T-helper 17 cell (primary cell): ENCODE measurements at regions not wholly inside any gene's neighbourhood (a gene's known extent, or its start where the extent isn't known, plus 50 kb on each side); places are given as distances from the start of the nearest gene placed in this dataset.

Experiments
- ATAC-seq: fragments of 150-1000 bp; cut with Tn5 transposase; 2 replicates; pipeline ENCODE4 v1.10.0; 2021; ENCODE audit warnings: mild to moderate bottlenecking, moderate library complexity
- DNase-seq, 3 donors: peaks; one replicate each; pipeline versions ENCODE4 v3.0.0 to v3.0.0-alpha.2; 2020 to 2021
- H3K9me3 ChIP-seq: one replicate; pipeline ENCODE4 v1.7.0; 2013; ENCODE audit warnings: low read length, mild to moderate bottlenecking; ENCODE audit not compliant: control insufficient read depth, poor library complexity, severe bottlenecking
- H3K27ac Mint-ChIP-seq: one replicate; pipeline ENCODE4 v1.8.0; 2022; ENCODE audit warnings: mild to moderate bottlenecking, moderate library complexity, mixed read lengths
- H3K27me3 Mint-ChIP-seq: one replicate; pipeline ENCODE4 v1.8.0; 2022; ENCODE audit warnings: mixed read lengths
- H3K36me3 Mint-ChIP-seq: one replicate; pipeline ENCODE4 v1.8.0; 2022; ENCODE audit warnings: low read depth, mixed read lengths
- H3K4me1 Mint-ChIP-seq: one replicate; pipeline ENCODE4 v1.8.0; 2022; ENCODE audit warnings: mild to moderate bottlenecking, mixed read lengths
- H3K4me3 Mint-ChIP-seq: one replicate; pipeline ENCODE4 v1.8.0; 2022; ENCODE audit warnings: mild to moderate bottlenecking, moderate library complexity, mixed read lengths

- DNase-seq (no peak), ATAC-seq (no peak)
- H3K36me3 Mint-ChIP-seq: peaks cover 2% of the 10 kb centered on the region
- no peak overlapping the region for H3K27ac Mint-ChIP-seq
- H3K9me3 ChIP-seq: no peaks in the 10 kb centered on the region
- no peak overlapping the region for H3K4me3 Mint-ChIP-seq
- peaks cover 56% of the 10 kb centered on the region for H3K27me3 Mint-ChIP-seq
- H3K4me1 Mint-ChIP-seq: no peaks in the 10 kb centered on the region
Observed at GRCh38 chr9:134509817-134510216, 131.8 kb upstream of the COL5A1 start.

- ATAC-seq: no peak
- Mint-ChIP-seq H3K4me3 (no peak overlapping the region), H3K36me3 (no peaks in the 10 kb centered on the region), H3K4me1 (no peaks in the 10 kb centered on the region), H3K27me3 (peaks cover 44% of the 10 kb centered on the region), H3K27ac (no peak overlapping the region)
- H3K9me3 ChIP-seq: no peaks in the 10 kb centered on the region
- no peak for DNase-seq
Observed at GRCh38 chr9:134514503-134514902, 127.1 kb upstream of the COL5A1 start.

- DNase-seq (no peak), ATAC-seq (no peak)
- no peaks in the 10 kb centered on the region for H3K4me1 Mint-ChIP-seq
- peaks cover 37% of the 10 kb centered on the region for H3K27me3 Mint-ChIP-seq
- no peaks in the 10 kb centered on the region for H3K9me3 ChIP-seq
- no peaks in the 10 kb centered on the region for H3K36me3 Mint-ChIP-seq
- no peak overlapping the region for H3K4me3 Mint-ChIP-seq
- H3K27ac Mint-ChIP-seq: no peak overlapping the region
Observed at GRCh38 chr9:134515026-134515821, 126.4 kb upstream of the COL5A1 start.

GRCh38 chr9:134516464-134516863 lies 125.1 kb upstream of the COL5A1 start:
- Mint-ChIP-seq H3K27me3 (peaks cover 34% of the 10 kb centered on the region), H3K27ac (no peak overlapping the region), H3K36me3 (no peaks in the 10 kb centered on the region), H3K4me1 (no peaks in the 10 kb centered on the region), H3K4me3 (no peak overlapping the region)
- ATAC-seq: no peak
- DNase-seq: no peak
- no peaks in the 10 kb centered on the region for H3K9me3 ChIP-seq

GRCh38 chr9:134517069-134517680 lies 124.4 kb upstream of the COL5A1 start:
- no peak for ATAC-seq
- Mint-ChIP-seq H3K27me3 (peaks cover 29% of the 10 kb centered on the region), H3K4me3 (no peak overlapping the region), H3K36me3 (no peaks in the 10 kb centered on the region), H3K4me1 (no peaks in the 10 kb centered on the region), H3K27ac (no peak overlapping the region)
- no peaks in the 10 kb centered on the region for H3K9me3 ChIP-seq
- DNase-seq: no peak

- H3K27me3 Mint-ChIP-seq: peaks cover 27% of the 10 kb centered on the region
- H3K36me3 Mint-ChIP-seq: no peaks in the 10 kb centered on the region
- DNase-seq: no peak
- H3K4me3 Mint-ChIP-seq: no peak overlapping the region
- no peak overlapping the region for H3K27ac Mint-ChIP-seq
- H3K9me3 ChIP-seq: no peaks in the 10 kb centered on the region
- H3K4me1 Mint-ChIP-seq: no peaks in the 10 kb centered on the region
- ATAC-seq: no peak
Observed at GRCh38 chr9:134518004-134518606, 123.5 kb upstream of the COL5A1 start.

GRCh38 chr9:134519375-134520070 lies 122.1 kb upstream of the COL5A1 start:
- H3K36me3 Mint-ChIP-seq: no peaks in the 10 kb centered on the region
- no peak overlapping the region for H3K4me3 Mint-ChIP-seq

GRCh38 chr9:134521817-134522501 lies 119.6 kb upstream of the COL5A1 start:
- no peak for DNase-seq
- Mint-ChIP-seq H3K4me3 (no peak overlapping the region), H3K4me1 (no peaks in the 10 kb centered on the region), H3K27ac (no peak overlapping the region), H3K27me3 (peaks cover 38% of the 10 kb centered on the region), H3K36me3 (no peaks in the 10 kb centered on the region)
- ATAC-seq: no peak
- H3K9me3 ChIP-seq: no peaks in the 10 kb centered on the region

More at GRCh38 chr9:134519375-134520070, 122.1 kb upstream of the COL5A1 start:
- ATAC-seq: no peak
- DNase-seq: no peak
- Mint-ChIP-seq H3K27me3 (peaks cover 26% of the 10 kb centered on the region), H3K4me1 (no peaks in the 10 kb centered on the region), H3K27ac (no peak overlapping the region)
- no peaks in the 10 kb centered on the region for H3K9me3 ChIP-seq

- no peak for DNase-seq
- Mint-ChIP-seq H3K4me1 (no peaks in the 10 kb centered on the region), H3K4me3 (no peak overlapping the region), H3K27me3 (peaks cover 37% of the 10 kb centered on the region), H3K36me3 (no peaks in the 10 kb centered on the region), H3K27ac (no peak overlapping the region)
- H3K9me3 ChIP-seq: no peaks in the 10 kb centered on the region
- ATAC-seq: no peak
Observed at GRCh38 chr9:134522502-134522848, 119.1 kb upstream of the COL5A1 start.

GRCh38 chr9:134522976-134523375 lies 118.6 kb upstream of the COL5A1 start:
- Mint-ChIP-seq H3K27ac (no peak overlapping the region), H3K4me3 (no peak overlapping the region), H3K4me1 (no peaks in the 10 kb centered on the region), H3K27me3 (peaks cover 35% of the 10 kb centered on the region), H3K36me3 (no peaks in the 10 kb centered on the region)
- no peaks in the 10 kb centered on the region for H3K9me3 ChIP-seq
- DNase-seq (no peak), ATAC-seq (no peak)

GRCh38 chr9:134525070-134525815 lies 116.4 kb upstream of the COL5A1 start:
- H3K4me3 Mint-ChIP-seq: no peak overlapping the region
- no peaks in the 10 kb centered on the region for H3K4me1 Mint-ChIP-seq
- no peaks in the 10 kb centered on the region for H3K36me3 Mint-ChIP-seq
- H3K27ac Mint-ChIP-seq: no peak overlapping the region
- peaks cover 35% of the 10 kb centered on the region for H3K27me3 Mint-ChIP-seq
- no peak for ATAC-seq
- no peak for DNase-seq
- no peaks in the 10 kb centered on the region for H3K9me3 ChIP-seq

GRCh38 chr9:134525841-134526583 lies 115.6 kb upstream of the COL5A1 start:
- ATAC-seq (no peak), DNase-seq (no peak)
- no peak overlapping the region for H3K27ac Mint-ChIP-seq
- H3K9me3 ChIP-seq: no peaks in the 10 kb centered on the region
- no peaks in the 10 kb centered on the region for H3K4me1 Mint-ChIP-seq
- no peak overlapping the region for H3K4me3 Mint-ChIP-seq
- H3K27me3 Mint-ChIP-seq: peaks cover 35% of the 10 kb centered on the region
- H3K36me3 Mint-ChIP-seq: no peaks in the 10 kb centered on the region
